ACHN (cell line): ENCODE measurements at regions not wholly inside any gene's neighbourhood (a gene's known extent, or its start where the extent isn't known, plus 50 kb on each side); places are given as distances from the start of the nearest gene placed in this dataset.
"Not testable (repeated sequence)": the region's sequence is repeated elsewhere in the genome, so short reads cannot be mapped to it uniquely, and the experiment has no call there.

Experiments used
- DNase-seq: peaks from one replicate; pipeline ENCODE4 v3.0.0-alpha.2; 2015
- in situ Hi-C: cut with HindIII; loops from 2 replicates; pipeline ENCODE4 v1.10.0; 2017; ENCODE audit warnings: low sequenced_read_pairs, low pct_ligation_motif_present, low pct_unique_long_range_greater_than_20kb

- in situ Hi-C loops = no loop called here
- no peak for DNase-seq
These were observed 473.1 kb downstream of the KLF12 start for GRCh38 chr13:73661066-73661465.

- no peak for DNase-seq
- in situ Hi-C loops = no loop called here
These were observed 475.6 kb downstream of the KLF12 start for GRCh38 chr13:73658639-73659038.

- DNase-seq = no peak
- in situ Hi-C loops = no loop called here
These were observed 476.2 kb downstream of the KLF12 start for GRCh38 chr13:73657821-73658540.

- DNase-seq = no peak
- in situ Hi-C loops = no loop called here
These were observed 477.3 kb downstream of the KLF12 start for GRCh38 chr13:73656863-73657262.

GRCh38 chr13:73653688-73654087 is 480.5 kb downstream of the KLF12 start:
- DNase-seq = no peak
- in situ Hi-C loops = no loop called here

- in situ Hi-C loops = no loop called here
- no peak for DNase-seq
These were observed 486.8 kb downstream of the KLF12 start for GRCh38 chr13:73647417-73647816.

- in situ Hi-C loops = not testable (repeated sequence)
These were observed 493.6 kb downstream of the KLF12 start for GRCh38 chr13:73640476-73641179.

GRCh38 chr13:73635166-73635787 is 498.9 kb downstream of the KLF12 start:
- no peak for DNase-seq
- in situ Hi-C loops = no loop called here

More at GRCh38 chr13:73640476-73641179, 493.6 kb downstream of the KLF12 start:
- DNase-seq = not testable (repeated sequence)

GRCh38 chr13:73633817-73634460 is 500.3 kb downstream of the KLF12 start:
- no peak for DNase-seq
- in situ Hi-C loops = no loop called here

GRCh38 chr13:73631411-73631810 is 502.8 kb downstream of the KLF12 start:
- no peak for DNase-seq
- in situ Hi-C loops = no loop called here

GRCh38 chr13:73625562-73626339 is 508.5 kb downstream of the KLF12 start:
- no peak for DNase-seq
- in situ Hi-C loops = no loop called here

GRCh38 chr13:73623281-73623680 is 510.9 kb downstream of the KLF12 start:
- in situ Hi-C loops = no loop called here
- DNase-seq = no peak

GRCh38 chr13:73622381-73622780 is 511.8 kb downstream of the KLF12 start:
- DNase-seq = no peak
- in situ Hi-C loops = no loop called here

GRCh38 chr13:73618275-73618865 is 515.8 kb downstream of the KLF12 start:
- DNase-seq = peak; percentile 11
- in situ Hi-C loops = no loop called here

GRCh38 chr13:73616861-73617260 is 517.3 kb downstream of the KLF12 start:
- in situ Hi-C loops = no loop called here
- no peak for DNase-seq

GRCh38 chr13:73610799-73611592 is 523.2 kb downstream of the KLF12 start:
- in situ Hi-C loops = no loop called here
- DNase-seq = no peak

- DNase-seq = no peak
- in situ Hi-C loops = no loop called here
These were observed 525.3 kb downstream of the KLF12 start for GRCh38 chr13:73608711-73609485.
